GM23338 (cell line): ENCODE measurements at regions not wholly inside any gene's neighbourhood (a gene's known extent, or its start where the extent isn't known, plus 50 kb on each side); places are given as distances from the start of the nearest gene placed in this dataset.

Experiments
- ATAC-seq: fragments of 200-7000 bp; cut with Tn5 transposase; 3 replicates; pipeline ENCODE4 v1.9.1; 2020
- DNase-seq: peaks from one replicate; pipeline ENCODE4 v3.0.0-alpha.2; 2015; ENCODE audit warnings: low spot score
- H2AFZ ChIP-seq: fragments of 200-600 bp; sonication (generic); 2 replicates; pipeline ENCODE4 v1.8.0; 2016; ENCODE audit warnings: antibody characterized with exemption, mild to moderate bottlenecking, moderate library complexity
- H3F3A ChIP-seq: fragments of 200-600 bp; sonication (generic); replicated peaks from 2 replicates; pipeline ENCODE4 v1.8.0; 2017; ENCODE audit warnings: antibody characterized with exemption, mixed run types, low read depth
- H3K27ac ChIP-seq: fragments of 200-600 bp; sonication (generic); 2 replicates; pipeline ENCODE4 v1.6.1; 2016; ENCODE audit warnings: low read depth
- H3K27me3 ChIP-seq: fragments of 200-600 bp; sonication (generic); 2 replicates; pipeline ENCODE4 v1.8.0; 2016; ENCODE audit warnings: mild to moderate bottlenecking, mixed run types, moderate library complexity; ENCODE audit not compliant: insufficient read depth
- H3K36me3 ChIP-seq: fragments of 200-600 bp; sonication (generic); 2 replicates; pipeline ENCODE4 v1.8.0; 2016; ENCODE audit warnings: mild to moderate bottlenecking; ENCODE audit not compliant: insufficient read depth
- H3K4me1 ChIP-seq: fragments of 200-600 bp; sonication (generic); 2 replicates; pipeline ENCODE4 v1.8.0; 2016; ENCODE audit warnings: mild to moderate bottlenecking, moderate library complexity; ENCODE audit not compliant: insufficient read depth
- H3K4me2 ChIP-seq: fragments of 200-600 bp; sonication (generic); 2 replicates; pipeline ENCODE4 v1.7.1; 2017; ENCODE audit warnings: mixed run types
- H3K4me3 ChIP-seq: fragments of 200-600 bp; sonication (generic); 2 replicates; pipeline ENCODE4 v1.6.1; 2016; ENCODE audit warnings: mixed run types
- H3K79me2 ChIP-seq: fragments of 200-600 bp; sonication (generic); replicated peaks from 2 replicates; pipeline ENCODE4 v1.8.0; 2017; ENCODE audit warnings: mild to moderate bottlenecking; ENCODE audit not compliant: insufficient read depth
- H3K9me2 ChIP-seq: fragments of 200-600 bp; sonication (generic); 2 replicates; pipeline ENCODE4 v1.8.0; 2017; ENCODE audit not compliant: insufficient read depth
- H4K20me1 ChIP-seq: fragments of 200-600 bp; sonication (generic); replicated peaks from 2 replicates; pipeline ENCODE4 v1.8.0; 2017; ENCODE audit warnings: mild to moderate bottlenecking; ENCODE audit not compliant: insufficient read depth
- H3K27ac Mint-ChIP-seq: 2 replicates; pipeline ENCODE4 v1.8.0; 2020; ENCODE audit warnings: inconsistent platforms, mild to moderate bottlenecking, moderate library complexity, mixed read lengths
- H3K27me3 Mint-ChIP-seq: 3 replicates; pipeline ENCODE4 v1.8.0; 2022; ENCODE audit warnings: low read depth, mild to moderate bottlenecking, moderate library complexity, mixed read lengths, inconsistent platforms; ENCODE audit not compliant: insufficient read depth, poor library complexity
- H3K36me3 Mint-ChIP-seq: 3 replicates; pipeline ENCODE4 v1.8.0; 2021; ENCODE audit warnings: low read depth, mild to moderate bottlenecking, inconsistent platforms, moderate library complexity, mixed read lengths
- H3K4me1 Mint-ChIP-seq: 3 replicates; pipeline ENCODE4 v1.8.0; 2020; ENCODE audit warnings: mild to moderate bottlenecking, inconsistent platforms, mixed read lengths
- H3K4me3 Mint-ChIP-seq: 3 replicates; pipeline ENCODE4 v1.8.0; 2021; ENCODE audit warnings: moderate library complexity, mild to moderate bottlenecking, inconsistent platforms, mixed read lengths
- H3K9me3 Mint-ChIP-seq: 3 replicates; pipeline ENCODE4 v1.8.0; 2020; ENCODE audit warnings: moderate library complexity, mild to moderate bottlenecking, inconsistent platforms, mixed read lengths
- CREB1 ChIP-seq: fragments of 250-450 bp; sonication (Bioruptor Pico); IDR thresholded peaks from 2 replicates; pipeline ENCODE4 v1.5.0; 2020; ENCODE audit warnings: low read depth, mild to moderate bottlenecking, moderate library complexity
- ETS1 ChIP-seq: IDR thresholded peaks from 2 replicates; pipeline ENCODE4 v1.6.1; 2016; ENCODE audit warnings: antibody characterized with exemption
- EZH2 ChIP-seq: fragments of 200-600 bp; sonication (generic); IDR thresholded peaks from one replicate; pipeline ENCODE4 v1.8.0; 2017; ENCODE audit warnings: antibody characterized with exemption, mild to moderate bottlenecking, low read depth; ENCODE audit not compliant: unreplicated experiment
- EZH2phosphoT487 ChIP-seq: fragments of 200-600 bp; sonication (generic); IDR thresholded peaks from one replicate; pipeline ENCODE4 v1.8.1; 2018; ENCODE audit warnings: antibody characterized with exemption; ENCODE audit not compliant: unreplicated experiment
- JUNB ChIP-seq: IDR thresholded peaks from one replicate; pipeline ENCODE4 v1.6.1; 2016; ENCODE audit warnings: antibody characterized with exemption; ENCODE audit not compliant: unreplicated experiment
- NANOG ChIP-seq: IDR thresholded peaks from 2 replicates; pipeline ENCODE4 v1.6.1; 2016; ENCODE audit warnings: antibody characterized with exemption, borderline replicate concordance
- POLR2AphosphoS5 ChIP-seq: IDR thresholded peaks from 2 replicates; pipeline ENCODE4 v1.6.1; 2016; ENCODE audit warnings: antibody characterized with exemption, low read depth
- STAT1 ChIP-seq: IDR thresholded peaks from one replicate; pipeline ENCODE4 v1.6.1; 2016; ENCODE audit warnings: antibody characterized with exemption; ENCODE audit not compliant: unreplicated experiment
- ZNF114 ChIP-seq: fragments of 250-450 bp; sonication (Bioruptor Pico); IDR thresholded peaks from 2 replicates; pipeline ENCODE4 v1.5.0; 2020; ENCODE audit warnings: mild to moderate bottlenecking, moderate library complexity
- ZNF331 ChIP-seq: fragments of 250-450 bp; sonication (Bioruptor Pico); IDR thresholded peaks from 2 replicates; pipeline ENCODE4 v1.5.0; 2020; ENCODE audit warnings: low read depth, mild to moderate bottlenecking, moderate library complexity
- TF ChIP-seq, protein P1 (sequence below), 2 experiments: fragments of 200-600 bp in 1 of 2; sonication (generic) in 1 of 2; conservative IDR thresholded peaks; 2 replicates each; pipeline versions ENCODE4 v1.5.1 to v1.6.1; 2016 to 2017; ENCODE audit warnings: antibody characterized with exemption in 2 of 2, low read depth in 2 of 2, mild to moderate bottlenecking in 2 of 2, moderate library complexity in 1 of 2
- TF ChIP-seq, protein P2 (sequence below): IDR thresholded peaks from one replicate; pipeline ENCODE4 v1.6.1; 2018; ENCODE audit warnings: antibody characterized with exemption; ENCODE audit not compliant: unreplicated experiment
- TF ChIP-seq, protein P3 (sequence below): fragments of 250-450 bp; sonication (Bioruptor Pico); IDR thresholded peaks from 2 replicates; pipeline ENCODE4 v1.5.0; 2020; ENCODE audit warnings: mild to moderate bottlenecking, moderate library complexity

DNA sequence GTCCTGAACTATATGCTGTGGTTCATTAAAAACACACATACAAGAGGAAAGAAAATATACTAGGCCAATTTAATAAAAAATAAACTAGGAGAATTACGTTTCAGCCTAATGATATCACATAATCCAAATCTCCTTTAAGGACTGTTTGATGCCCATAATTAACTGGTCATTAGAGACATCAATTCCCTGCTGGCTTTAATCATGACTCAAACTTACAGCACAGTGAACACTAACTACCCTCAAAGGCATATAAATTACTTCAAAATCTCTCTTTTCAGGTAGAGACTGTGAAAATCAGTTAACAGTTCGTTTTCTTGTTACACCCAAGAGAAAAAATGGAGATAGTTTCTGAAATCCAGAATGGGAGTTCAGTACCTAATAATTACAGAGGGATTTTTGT lies 567.4 kb downstream of the CBLN2 start:
- peaks cover 20% of the 10 kb centered on the region; the same call in 2 of the 3 replicates for H3K36me3 Mint-ChIP-seq
- ATAC-seq (no peak), DNase-seq (no peak)
- Histone ChIP-seq H3K27ac (no peak overlapping the region), H3K4me1 (no peaks in the 10 kb centered on the region), H2AFZ (no peak overlapping the region), H3K4me2 (no peak overlapping the region), H3K27me3 (no peaks in the 10 kb centered on the region), H3K9me2 (no peaks in the 10 kb centered on the region), H4K20me1 (no peaks in the 10 kb centered on the region), H3K79me2 (no peaks in the 10 kb centered on the region), H3K4me3 (no peak overlapping the region), H3F3A (no peaks in the 10 kb centered on the region), H3K36me3 (no peaks in the 10 kb centered on the region)
- no peak overlapping the region for H3K27ac Mint-ChIP-seq
- peaks cover 83% of the 10 kb centered on the region for H3K9me3 Mint-ChIP-seq
- peaks cover 2% of the 10 kb centered on the region for H3K27me3 Mint-ChIP-seq
- no peak overlapping the region for H3K4me3 Mint-ChIP-seq
- TF ChIP-seq ZNF114 (CRISPR knock-in tag) (no peak), EZH2 (no peak), POLR2AphosphoS5 (no peak), STAT1 (no peak), JUNB (no peak), ETS1 (no peak), CREB1 (CRISPR knock-in tag) (no peak), EZH2phosphoT487 (no peak), NANOG (no peak), ZNF331 (CRISPR knock-in tag) (no peak)
- TF ChIP-seq, protein P1, sequence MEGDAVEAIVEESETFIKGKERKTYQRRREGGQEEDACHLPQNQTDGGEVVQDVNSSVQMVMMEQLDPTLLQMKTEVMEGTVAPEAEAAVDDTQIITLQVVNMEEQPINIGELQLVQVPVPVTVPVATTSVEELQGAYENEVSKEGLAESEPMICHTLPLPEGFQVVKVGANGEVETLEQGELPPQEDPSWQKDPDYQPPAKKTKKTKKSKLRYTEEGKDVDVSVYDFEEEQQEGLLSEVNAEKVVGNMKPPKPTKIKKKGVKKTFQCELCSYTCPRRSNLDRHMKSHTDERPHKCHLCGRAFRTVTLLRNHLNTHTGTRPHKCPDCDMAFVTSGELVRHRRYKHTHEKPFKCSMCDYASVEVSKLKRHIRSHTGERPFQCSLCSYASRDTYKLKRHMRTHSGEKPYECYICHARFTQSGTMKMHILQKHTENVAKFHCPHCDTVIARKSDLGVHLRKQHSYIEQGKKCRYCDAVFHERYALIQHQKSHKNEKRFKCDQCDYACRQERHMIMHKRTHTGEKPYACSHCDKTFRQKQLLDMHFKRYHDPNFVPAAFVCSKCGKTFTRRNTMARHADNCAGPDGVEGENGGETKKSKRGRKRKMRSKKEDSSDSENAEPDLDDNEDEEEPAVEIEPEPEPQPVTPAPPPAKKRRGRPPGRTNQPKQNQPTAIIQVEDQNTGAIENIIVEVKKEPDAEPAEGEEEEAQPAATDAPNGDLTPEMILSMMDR (conservative IDR thresholded peaks at IDR 0.05; ENCODE audit: low read depth in 2 of 2): no peak
- TF ChIP-seq, protein P2, sequence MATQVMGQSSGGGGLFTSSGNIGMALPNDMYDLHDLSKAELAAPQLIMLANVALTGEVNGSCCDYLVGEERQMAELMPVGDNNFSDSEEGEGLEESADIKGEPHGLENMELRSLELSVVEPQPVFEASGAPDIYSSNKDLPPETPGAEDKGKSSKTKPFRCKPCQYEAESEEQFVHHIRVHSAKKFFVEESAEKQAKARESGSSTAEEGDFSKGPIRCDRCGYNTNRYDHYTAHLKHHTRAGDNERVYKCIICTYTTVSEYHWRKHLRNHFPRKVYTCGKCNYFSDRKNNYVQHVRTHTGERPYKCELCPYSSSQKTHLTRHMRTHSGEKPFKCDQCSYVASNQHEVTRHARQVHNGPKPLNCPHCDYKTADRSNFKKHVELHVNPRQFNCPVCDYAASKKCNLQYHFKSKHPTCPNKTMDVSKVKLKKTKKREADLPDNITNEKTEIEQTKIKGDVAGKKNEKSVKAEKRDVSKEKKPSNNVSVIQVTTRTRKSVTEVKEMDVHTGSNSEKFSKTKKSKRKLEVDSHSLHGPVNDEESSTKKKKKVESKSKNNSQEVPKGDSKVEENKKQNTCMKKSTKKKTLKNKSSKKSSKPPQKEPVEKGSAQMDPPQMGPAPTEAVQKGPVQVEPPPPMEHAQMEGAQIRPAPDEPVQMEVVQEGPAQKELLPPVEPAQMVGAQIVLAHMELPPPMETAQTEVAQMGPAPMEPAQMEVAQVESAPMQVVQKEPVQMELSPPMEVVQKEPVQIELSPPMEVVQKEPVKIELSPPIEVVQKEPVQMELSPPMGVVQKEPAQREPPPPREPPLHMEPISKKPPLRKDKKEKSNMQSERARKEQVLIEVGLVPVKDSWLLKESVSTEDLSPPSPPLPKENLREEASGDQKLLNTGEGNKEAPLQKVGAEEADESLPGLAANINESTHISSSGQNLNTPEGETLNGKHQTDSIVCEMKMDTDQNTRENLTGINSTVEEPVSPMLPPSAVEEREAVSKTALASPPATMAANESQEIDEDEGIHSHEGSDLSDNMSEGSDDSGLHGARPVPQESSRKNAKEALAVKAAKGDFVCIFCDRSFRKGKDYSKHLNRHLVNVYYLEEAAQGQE: no peak
- TF ChIP-seq, protein P3, sequence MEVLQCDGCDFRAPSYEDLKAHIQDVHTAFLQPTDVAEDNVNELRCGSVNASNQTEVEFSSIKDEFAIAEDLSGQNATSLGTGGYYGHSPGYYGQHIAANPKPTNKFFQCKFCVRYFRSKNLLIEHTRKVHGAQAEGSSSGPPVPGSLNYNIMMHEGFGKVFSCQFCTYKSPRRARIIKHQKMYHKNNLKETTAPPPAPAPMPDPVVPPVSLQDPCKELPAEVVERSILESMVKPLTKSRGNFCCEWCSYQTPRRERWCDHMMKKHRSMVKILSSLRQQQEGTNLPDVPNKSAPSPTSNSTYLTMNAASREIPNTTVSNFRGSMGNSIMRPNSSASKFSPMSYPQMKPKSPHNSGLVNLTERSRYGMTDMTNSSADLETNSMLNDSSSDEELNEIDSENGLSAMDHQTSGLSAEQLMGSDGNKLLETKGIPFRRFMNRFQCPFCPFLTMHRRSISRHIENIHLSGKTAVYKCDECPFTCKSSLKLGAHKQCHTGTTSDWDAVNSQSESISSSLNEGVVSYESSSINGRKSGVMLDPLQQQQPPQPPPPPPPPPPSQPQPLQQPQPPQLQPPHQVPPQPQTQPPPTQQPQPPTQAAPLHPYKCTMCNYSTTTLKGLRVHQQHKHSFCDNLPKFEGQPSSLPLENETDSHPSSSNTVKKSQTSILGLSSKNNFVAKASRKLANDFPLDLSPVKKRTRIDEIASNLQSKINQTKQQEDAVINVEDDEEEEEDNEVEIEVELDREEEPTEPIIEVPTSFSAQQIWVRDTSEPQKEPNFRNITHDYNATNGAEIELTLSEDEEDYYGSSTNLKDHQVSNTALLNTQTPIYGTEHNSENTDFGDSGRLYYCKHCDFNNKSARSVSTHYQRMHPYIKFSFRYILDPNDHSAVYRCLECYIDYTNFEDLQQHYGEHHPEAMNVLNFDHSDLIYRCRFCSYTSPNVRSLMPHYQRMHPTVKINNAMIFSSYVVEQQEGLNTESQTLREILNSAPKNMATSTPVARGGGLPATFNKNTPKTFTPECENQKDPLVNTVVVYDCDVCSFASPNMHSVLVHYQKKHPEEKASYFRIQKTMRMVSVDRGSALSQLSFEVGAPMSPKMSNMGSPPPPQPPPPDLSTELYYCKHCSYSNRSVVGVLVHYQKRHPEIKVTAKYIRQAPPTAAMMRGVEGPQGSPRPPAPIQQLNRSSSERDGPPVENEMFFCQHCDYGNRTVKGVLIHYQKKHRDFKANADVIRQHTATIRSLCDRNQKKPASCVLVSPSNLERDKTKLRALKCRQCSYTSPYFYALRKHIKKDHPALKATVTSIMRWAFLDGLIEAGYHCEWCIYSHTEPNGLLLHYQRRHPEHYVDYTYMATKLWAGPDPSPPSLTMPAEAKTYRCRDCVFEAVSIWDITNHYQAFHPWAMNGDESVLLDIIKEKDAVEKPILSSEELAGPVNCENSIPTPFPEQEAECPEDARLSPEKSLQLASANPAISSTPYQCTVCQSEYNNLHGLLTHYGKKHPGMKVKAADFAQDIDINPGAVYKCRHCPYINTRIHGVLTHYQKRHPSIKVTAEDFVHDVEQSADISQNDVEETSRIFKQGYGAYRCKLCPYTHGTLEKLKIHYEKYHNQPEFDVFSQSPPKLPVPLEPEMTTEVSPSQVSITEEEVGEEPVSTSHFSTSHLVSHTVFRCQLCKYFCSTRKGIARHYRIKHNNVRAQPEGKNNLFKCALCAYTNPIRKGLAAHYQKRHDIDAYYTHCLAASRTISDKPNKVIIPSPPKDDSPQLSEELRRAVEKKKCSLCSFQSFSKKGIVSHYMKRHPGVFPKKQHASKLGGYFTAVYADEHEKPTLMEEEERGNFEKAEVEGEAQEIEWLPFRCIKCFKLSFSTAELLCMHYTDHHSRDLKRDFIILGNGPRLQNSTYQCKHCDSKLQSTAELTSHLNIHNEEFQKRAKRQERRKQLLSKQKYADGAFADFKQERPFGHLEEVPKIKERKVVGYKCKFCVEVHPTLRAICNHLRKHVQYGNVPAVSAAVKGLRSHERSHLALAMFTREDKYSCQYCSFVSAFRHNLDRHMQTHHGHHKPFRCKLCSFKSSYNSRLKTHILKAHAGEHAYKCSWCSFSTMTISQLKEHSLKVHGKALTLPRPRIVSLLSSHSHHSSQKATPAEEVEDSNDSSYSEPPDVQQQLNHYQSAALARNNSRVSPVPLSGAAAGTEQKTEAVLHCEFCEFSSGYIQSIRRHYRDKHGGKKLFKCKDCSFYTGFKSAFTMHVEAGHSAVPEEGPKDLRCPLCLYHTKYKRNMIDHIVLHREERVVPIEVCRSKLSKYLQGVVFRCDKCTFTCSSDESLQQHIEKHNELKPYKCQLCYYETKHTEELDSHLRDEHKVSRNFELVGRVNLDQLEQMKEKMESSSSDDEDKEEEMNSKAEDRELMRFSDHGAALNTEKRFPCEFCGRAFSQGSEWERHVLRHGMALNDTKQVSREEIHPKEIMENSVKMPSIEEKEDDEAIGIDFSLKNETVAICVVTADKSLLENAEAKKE: no peak
- no peaks in the 10 kb centered on the region for H3K4me1 Mint-ChIP-seq
